COLO829 (cell line): ENCODE measurements at regions not wholly inside any gene's neighbourhood (a gene's known extent, or its start where the extent isn't known, plus 50 kb on each side); places are given as distances from the start of the nearest gene placed in this dataset.
A peak's percentile ranks its signal among the peaks of the same experiment; 100 is the strongest.
"Not testable (repeated sequence)": the region's sequence is repeated elsewhere in the genome, so short reads cannot be mapped to it uniquely, and the experiment has no call there.

Experiments
- DNase-seq: peaks from one replicate; pipeline ENCODE4 v3.0.0; 2012; ENCODE audit warnings: low spot score

DNA sequence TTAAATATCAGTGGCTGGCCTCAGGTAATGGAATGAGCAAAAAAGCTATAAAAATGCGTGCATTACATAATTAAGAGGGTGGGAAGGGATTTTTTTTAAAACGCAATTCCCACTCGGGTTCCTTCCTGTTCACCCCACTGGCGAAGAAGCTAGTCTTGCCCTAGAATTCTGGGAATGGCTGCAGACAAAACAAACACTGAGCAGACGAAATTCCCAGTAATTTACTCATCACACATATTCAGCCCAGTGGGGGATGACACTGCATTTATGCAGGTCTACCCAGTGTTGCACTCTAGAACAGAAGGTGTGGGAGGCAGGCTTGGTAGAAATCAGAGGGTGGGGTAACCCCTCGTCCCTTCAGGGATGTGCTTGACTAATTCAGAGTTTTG, 2695.0 kb upstream of the DEFB115 start:
- DNase-seq, result no peak

DNA sequence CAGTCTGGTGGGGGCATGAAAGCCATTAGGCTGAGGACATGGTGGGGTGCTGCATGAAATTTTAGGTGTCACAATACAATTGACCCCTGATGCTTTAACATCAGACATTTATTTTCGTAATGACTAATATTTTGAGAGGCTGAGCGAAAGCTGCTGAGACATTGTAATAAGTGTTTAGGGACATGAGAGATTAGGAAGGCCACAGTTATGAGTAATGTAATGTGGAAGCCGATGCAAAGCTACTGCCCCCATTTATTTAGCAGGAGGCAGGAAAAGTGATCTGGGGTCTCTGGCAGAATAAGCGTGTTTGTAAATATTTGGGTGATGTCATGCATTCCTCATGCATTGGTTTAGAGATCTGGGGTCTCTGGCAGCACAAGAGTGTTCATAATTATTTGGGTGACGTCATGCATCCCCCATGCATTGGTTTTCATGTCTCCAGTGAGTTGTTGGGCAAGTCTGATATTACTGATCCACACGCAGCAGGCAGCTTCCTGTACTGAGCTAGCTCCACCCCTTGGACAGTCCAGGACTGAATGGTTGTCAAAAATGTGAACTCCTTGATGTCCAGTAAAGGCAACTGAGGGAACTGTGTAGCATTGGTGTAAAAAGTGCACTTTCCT, 2694.5 kb upstream of the DEFB115 start:
- not testable (repeated sequence) for DNase-seq

DNA sequence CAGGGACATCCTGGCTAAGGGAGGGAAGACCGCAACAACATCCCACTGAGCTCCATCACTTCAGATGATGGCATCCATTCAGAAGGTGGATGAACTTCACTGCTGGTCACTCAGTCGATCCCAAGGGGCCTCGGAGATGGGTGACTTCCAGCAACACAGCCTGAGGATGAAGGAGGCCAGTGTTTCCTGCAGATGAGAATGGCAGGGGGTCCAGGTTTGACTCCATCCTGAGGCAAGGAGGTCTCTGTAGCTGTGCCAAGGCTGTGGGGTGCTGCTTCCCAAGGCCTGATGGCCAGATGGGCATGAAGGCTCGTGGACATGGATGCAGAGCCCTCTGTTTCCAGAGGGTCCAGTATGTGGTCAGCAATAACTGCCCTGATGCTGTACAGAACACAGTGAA, 2693.4 kb upstream of the DEFB115 start:
- not testable (repeated sequence) for DNase-seq

DNA sequence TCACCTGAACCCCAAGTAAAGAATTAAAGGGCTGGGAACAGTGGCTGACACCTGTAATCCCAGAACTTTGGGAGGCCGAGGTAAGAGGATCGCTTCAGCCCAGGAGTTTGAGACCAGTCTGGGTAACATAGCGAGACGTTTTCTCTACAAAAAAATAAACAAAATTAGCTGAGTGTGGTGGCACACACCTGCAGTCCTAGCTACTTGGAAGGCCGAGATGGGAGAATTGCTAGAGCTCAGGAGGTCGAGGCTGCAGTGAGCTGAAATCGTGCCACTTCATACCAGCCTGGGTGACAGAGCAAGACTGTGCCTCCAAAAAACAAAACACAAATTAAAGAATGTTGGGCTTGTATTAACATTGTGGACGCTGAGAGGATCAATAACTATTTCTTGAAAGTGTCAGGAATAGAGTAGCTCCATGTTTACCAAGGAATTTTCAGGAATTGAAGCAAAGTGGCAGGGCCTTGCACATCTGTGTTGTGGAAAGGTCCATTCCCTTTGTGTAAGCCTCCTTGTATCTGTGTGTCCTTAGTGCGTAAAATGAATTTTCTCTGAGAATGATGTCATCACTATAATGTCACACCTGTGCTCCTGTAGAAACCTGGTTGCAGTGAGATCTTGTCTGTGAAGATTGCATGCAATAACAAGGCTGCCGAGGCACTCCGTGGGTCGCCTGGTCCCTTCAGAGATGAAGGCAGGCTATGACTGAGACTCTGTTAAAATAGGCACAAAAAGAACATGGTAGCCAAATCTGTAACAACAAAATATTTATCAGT, 2692.6 kb upstream of the DEFB115 start:
- not testable (repeated sequence) for DNase-seq

DNA sequence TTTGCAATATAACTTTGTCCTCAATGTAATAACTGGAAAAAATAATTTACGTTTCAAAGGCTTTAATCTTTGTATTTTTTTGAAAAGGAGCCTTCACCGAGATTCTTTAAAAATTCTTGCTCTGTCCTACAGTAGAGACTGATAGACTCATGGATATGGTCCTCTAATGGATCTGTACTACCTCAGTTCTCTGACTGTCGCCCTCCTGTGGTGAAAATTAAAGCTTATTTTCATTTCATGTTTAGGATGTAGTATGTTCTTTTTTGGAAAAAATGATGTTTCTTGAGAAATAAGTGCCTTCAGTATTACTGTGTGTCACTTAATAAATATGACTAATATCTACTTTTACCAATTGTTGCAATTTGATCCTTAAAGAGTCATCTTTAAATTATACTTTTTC, 2681.5 kb upstream of the DEFB115 start:
- not testable (repeated sequence) for DNase-seq

DNA sequence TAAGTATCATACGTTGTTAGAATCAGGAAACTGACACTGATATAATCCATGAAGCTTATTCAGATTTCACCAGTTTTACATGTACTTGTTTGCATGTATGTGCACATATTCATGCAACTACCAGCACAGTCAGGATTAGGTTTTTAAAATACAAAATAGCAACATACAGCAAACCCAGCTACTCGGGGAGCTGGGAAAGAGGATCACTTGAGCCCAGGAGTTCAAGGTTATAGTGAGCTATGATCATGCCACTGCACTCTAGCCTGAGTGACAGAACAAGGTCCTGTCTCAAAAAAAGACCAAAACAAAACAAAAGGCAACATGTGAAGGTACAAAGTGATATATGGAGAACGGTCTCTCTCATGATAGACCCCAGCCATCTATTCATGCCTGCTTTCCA, 2665.8 kb upstream of the DEFB115 start:
- not testable (repeated sequence) for DNase-seq

DNA sequence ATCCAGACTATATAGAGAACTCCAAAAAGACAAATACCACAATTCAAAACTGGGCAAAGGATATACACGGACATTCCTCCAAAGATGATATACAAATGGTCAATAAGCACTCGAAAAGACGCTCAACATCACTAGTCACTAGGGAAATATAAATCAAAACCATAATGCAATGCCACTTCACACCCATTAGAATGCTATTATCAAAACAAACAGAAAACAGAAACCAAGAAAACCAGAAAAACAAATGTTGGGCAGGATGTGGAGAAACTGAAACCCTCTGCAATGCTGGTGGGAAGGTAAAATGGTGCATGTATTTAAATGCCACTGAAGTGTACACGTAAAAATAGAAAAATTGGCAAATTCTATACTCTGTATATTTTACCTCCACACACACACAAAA, 2664.1 kb upstream of the DEFB115 start:
- DNase-seq, result not testable (repeated sequence)

DNA sequence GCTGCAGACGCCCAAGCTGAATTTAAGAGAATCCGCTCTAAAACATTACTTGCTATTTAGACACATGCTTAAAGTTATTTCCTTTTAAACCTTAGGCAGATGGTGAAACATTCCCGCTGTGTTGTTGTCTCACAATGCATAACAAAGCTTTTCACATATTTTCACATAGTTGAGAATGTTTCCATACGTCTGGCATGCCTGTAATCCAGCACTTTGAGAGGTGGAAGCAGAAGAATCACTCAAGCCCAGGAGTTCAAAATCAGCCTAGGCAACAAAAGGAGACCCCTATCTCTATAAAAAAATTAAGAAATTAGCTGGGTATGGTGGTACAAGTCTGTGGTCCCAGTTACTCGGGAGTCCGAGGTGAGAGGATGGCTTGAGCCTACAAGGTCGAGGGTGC, 2663.0 kb upstream of the DEFB115 start:
- not testable (repeated sequence) for DNase-seq

DNA sequence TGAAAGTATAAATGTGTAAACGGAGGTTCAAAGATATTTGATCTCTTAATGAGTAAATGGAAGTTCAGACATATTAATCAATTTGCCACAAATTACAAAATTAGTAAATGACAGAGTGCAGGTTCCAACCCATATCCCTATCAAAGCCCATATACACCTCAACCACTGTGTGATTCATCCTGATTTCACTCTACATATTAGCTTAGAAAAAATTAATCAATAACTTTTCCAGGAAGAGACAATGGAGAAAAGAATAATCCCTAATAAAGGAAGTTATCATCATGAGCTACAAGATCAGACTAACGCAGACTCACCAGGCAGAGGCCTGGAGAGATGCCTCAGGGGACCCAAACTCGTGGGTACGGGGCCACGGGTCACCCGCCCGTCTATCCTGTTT, 2655.5 kb upstream of the DEFB115 start:
- DNase-seq, result not testable (repeated sequence)

DNA sequence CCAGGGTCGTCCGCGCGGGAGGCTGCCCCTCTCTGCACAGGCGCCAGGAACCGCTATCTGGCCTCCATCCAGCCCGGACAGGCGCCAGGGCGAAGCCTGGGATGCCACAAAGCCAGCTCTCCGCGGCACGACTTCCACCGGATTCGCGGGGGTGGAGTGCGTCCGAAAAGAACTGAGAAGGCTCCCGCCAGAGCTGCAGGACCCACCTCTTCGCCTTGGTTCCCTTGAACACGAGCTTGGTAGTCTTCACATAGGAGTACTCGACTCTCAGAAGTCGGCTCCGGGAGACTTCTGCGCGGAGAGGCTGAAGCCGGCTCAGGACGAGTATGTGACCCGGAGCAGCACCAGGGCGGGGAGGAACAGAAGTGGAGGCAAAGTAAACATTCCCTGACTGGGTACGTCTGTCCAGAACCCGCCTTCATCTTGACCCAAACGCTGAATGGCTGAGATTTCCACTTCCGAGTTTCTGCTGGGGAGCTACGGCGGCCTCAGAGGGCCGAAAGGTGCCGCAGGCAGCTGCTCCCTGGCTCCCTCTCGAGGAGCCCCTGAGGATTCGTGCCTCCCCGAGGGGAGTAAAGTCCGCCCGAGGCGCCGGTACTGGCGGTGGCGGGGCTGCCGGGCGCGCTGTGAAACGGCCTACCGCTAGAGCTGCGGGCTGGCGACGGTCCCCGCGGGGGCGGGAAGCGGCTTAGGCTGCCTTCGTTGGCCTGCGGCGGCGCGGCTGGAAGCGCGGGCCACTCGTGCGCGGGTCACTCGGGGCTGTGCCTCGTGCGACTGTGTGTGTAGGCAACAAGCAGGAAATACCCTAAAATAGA, 2654.9 kb upstream of the DEFB115 start:
- peak; percentile 86 for DNase-seq

DNA sequence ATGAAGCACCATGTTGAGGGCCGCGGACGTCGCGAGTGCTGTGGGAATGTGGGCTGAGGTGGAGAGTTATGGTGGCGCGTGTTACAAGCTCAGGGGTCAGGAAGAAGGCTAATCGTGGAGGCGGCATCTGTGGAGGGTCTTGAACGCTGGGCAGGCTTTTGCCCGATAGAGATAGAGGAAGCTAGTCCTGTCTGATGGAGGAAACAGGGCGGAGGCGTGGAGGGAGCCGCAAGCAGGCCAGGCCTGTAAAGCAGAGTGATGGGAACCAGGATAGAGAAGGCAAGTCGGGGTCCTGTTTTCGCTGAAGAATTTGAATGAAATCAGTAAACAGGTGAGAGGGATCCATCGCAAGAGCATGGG, 2654.3 kb upstream of the DEFB115 start:
- DNase-seq, result not testable (repeated sequence)

DNA sequence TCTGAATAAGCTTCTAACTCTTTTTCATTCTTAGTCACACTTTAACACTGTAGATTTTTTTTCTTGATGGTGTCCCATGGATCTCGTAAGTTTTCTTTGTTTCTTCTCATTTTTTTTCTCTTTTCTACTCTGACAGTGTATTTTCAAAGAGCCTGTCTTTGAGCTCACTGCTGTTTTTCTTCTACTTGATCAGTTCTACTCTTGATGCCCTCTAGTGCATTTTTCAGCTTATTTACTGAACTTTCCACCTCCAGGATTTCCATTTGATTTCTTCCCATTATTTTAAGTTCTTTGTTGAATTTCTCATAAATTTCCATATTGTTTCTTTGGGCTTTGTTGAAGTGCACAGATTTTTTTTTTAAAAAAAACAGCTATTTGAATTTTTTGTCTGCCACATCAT, 2641.1 kb upstream of the DEFB115 start:
- DNase-seq, result no peak

DNA sequence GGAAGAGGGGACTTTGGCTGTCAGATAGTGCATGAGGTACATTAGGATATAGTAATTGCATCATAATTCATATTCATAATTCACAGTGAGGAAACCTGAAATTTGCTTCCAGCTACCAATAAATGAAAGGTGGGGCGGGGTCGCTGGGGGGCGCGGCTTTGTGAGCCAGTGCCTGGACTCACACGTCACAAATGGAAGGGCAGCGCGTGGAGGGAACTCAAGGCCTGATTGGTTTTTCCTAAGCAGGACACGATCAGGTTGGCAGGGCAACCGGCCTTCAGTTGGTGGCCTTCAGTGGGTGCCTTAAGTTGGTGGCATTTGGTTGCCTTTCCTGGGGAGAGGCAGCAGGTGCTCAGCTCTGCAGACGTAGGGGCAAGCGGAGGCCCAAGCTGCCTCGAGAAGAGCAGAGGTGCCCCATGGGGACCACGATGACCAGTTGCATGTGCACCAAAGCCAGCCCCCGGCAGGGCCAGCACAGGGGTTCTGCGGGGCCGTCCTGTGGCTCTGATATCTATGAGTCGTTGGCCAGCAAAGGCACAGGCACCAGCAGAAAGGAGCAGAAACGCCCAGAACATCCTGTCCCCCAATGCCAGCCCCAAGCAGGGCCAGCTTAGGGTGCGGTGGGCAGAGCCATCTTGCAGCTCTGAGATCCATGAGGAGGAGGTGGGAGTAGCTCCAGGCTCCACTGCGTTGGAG, 2637.4 kb upstream of the DEFB115 start:
- not testable (repeated sequence) for DNase-seq

DNA sequence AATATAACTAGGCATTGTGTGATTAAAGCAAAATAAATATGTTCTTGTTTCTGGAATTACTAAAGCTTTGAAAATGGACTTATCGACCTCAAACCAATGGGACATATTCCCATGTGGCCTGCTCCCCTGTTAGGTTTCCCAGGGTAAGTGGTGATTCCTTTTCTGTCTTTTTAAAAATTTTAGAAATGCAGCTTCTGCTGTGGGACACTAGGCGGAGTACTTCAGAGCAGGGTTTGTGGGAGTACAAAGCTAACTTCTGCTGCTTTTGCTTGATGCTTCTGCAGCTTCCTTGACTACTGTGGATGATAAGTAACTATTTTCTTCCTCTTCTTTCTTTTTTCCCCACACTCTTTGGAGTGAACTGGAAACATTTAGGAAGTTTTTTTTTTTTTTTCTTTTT, 2632.4 kb upstream of the DEFB115 start:
- not testable (repeated sequence) for DNase-seq

DNA sequence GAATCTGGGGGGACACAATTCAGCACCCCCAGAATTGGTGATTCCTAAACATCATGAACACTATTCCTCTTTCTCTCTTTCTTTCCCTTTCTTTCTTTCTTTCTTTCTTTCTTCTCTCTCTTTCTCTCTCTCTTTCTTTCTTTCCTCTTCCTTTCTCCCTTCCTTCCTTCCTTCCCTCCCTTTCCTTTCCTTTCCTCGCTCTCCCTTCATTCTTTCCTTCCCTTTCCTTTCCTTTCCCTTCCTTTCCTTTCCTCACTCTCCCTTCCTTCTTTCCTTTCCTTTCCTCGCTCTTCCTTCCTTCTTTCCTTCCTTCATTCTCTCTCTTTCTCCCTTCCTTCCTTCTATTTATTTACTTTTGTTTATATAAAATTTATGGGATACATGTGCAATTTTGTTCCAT, 2616.6 kb upstream of the DEFB115 start:
- not testable (repeated sequence) for DNase-seq
